ENCODE measurements at regions not wholly inside any gene's neighbourhood (a gene's known extent, or its start where the extent isn't known, plus 50 kb on each side); places are given as distances from the start of the nearest gene placed in this dataset.

DNA sequence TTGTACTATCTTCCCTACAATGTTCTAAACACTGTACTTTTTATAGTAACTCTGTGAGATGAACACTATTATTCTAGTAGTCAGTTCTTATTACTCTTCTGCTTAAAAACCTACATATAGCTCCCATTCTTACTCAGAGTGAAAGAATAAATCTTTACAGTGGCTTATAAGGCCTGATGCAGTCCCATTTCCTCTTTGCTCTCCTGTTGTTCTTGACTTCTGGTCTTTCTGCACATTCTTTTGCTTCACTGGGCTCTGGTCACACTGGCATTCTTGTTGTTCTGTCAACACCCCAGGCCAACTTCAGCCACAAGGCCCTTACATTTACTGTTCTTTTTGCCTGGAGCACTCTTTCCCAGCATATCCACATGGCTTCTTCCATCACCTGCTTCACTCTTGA, 58.2 kb upstream of the TP63 start:
- TF ChIP-seq CTCF (conservative IDR thresholded peaks at IDR 0.05 in 1 of 2, IDR thresholded peaks at IDR 0.05 in 1 of 2; ENCODE audit: low read depth in 1 of 2, low read length in 2 of 2), result no peak
- TF ChIP-seq EZH2 (IDR thresholded peaks at IDR 0.05; ENCODE audit: low read length, missing control alignments), result no peak
